ENCODE measurements at regions not wholly inside any gene's neighbourhood (a gene's known extent, or its start where the extent isn't known, plus 50 kb on each side); places are given as distances from the start of the nearest gene placed in this dataset.

- DNase-seq: no peak
Observed at GRCh38 chr4:110675426-110675825, 52.5 kb upstream of the PITX2 start.

- DNase-seq: no peak
Observed at GRCh38 chr4:110676241-110676640, 53.4 kb upstream of the PITX2 start.

- DNase-seq: no peak
Observed at GRCh38 chr4:110678517-110679227, 55.8 kb upstream of the PITX2 start.

- DNase-seq: no peak
Observed at GRCh38 chr4:110680265-110680664, 57.4 kb upstream of the PITX2 start.

- no peak for DNase-seq
Observed at GRCh38 chr4:110681381-110681780, 58.5 kb upstream of the PITX2 start.

- no peak for DNase-seq
Observed at GRCh38 chr4:110682311-110682710, 59.4 kb upstream of the PITX2 start.

GRCh38 chr4:110683601-110684000 lies 60.7 kb upstream of the PITX2 start:
- DNase-seq: no peak

- no peak for DNase-seq
Observed at GRCh38 chr4:110702326-110702725, 79.4 kb upstream of the PITX2 start.

- no peak for DNase-seq
Observed at GRCh38 chr4:110704748-110705439, 82.0 kb upstream of the PITX2 start.

- DNase-seq: no peak
Observed at GRCh38 chr4:110705440-110705782, 82.5 kb upstream of the PITX2 start.

- no peak for DNase-seq
Observed at GRCh38 chr4:110710070-110710469, 87.2 kb upstream of the PITX2 start.

GRCh38 chr4:110712486-110712885 lies 89.6 kb upstream of the PITX2 start:
- DNase-seq: no peak

- DNase-seq: no peak
Observed at GRCh38 chr4:110730318-110730717, 107.4 kb upstream of the PITX2 start.

GRCh38 chr4:110733901-110734300 lies 111.0 kb upstream of the PITX2 start:
- DNase-seq: no peak

GRCh38 chr4:110735686-110736085 lies 112.8 kb upstream of the PITX2 start:
- no peak for DNase-seq

- no peak for DNase-seq
Observed at GRCh38 chr4:110737931-110738330, 115.1 kb upstream of the PITX2 start.

GRCh38 chr4:110742143-110742542 lies 119.3 kb upstream of the PITX2 start:
- no peak for DNase-seq

- no peak for DNase-seq
Observed at GRCh38 chr4:110748071-110748470, 125.2 kb upstream of the PITX2 start.

GRCh38 chr4:110751183-110751582 lies 128.3 kb upstream of the PITX2 start:
- no peak for DNase-seq

- no peak for DNase-seq
Observed at GRCh38 chr4:110751986-110752385, 129.1 kb upstream of the PITX2 start.

GRCh38 chr4:110753466-110753865 lies 130.6 kb upstream of the PITX2 start:
- DNase-seq: no peak

GRCh38 chr4:110754716-110755115 lies 131.8 kb upstream of the PITX2 start:
- no peak for DNase-seq

- DNase-seq: no peak
Observed at GRCh38 chr4:110769578-110769977, 146.7 kb upstream of the PITX2 start.

GRCh38 chr4:110770353-110770752 lies 147.5 kb upstream of the PITX2 start:
- DNase-seq: no peak

GRCh38 chr4:110778521-110778920 lies 155.6 kb upstream of the PITX2 start:
- DNase-seq: no peak
